ENCODE measurements at regions not wholly inside any gene's neighbourhood (a gene's known extent, or its start where the extent isn't known, plus 50 kb on each side); places are given as distances from the start of the nearest gene placed in this dataset.
"Not testable (repeated sequence)": the region's sequence is repeated elsewhere in the genome, so short reads cannot be mapped to it uniquely, and the experiment has no call there.

- no peak for DNase-seq
Measured at GRCh38 chr7:15049157-15049556, 146.6 kb upstream of the DGKB start.

DNA sequence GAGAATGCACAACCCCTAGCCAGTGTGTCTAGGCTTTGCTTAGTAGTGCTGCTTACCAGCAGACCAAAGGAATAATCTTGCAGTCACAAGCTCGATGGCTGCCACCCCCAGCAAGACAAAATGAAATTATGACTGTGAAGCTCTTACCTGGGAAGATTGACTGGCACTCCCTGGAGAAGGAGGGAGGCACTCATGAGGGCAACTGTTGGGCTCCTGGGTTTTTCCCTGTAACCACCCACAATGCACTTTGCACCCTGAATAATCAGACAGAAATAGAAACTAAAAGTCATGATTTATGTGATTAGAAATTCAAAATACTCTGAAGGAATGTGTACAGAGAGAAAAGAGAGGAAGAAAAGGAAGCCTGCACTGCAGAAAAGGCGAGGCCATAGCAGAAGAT lies 144.3 kb upstream of the DGKB start:
- DNase-seq: no peak

DNA sequence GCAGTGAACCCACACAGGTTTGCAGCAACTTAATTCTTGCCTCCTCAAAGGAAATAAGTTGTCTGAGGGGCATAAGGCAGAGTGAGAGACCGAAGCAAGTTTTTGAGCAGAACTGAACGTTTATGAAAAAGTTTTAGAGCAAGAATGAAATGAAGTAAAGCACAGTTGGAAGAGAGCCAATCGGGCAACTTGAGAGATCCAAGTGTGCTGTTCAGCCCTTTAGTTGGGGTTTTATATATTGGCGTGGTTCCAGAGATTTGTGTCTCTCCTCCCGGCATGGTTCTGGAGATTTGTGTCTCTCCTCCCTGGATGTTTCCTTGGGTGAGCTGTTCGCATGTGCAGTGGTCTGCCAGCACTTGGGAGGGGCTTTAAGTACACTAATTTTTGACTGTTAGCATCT lies 141.4 kb upstream of the DGKB start:
- DNase-seq: no peak

DNA sequence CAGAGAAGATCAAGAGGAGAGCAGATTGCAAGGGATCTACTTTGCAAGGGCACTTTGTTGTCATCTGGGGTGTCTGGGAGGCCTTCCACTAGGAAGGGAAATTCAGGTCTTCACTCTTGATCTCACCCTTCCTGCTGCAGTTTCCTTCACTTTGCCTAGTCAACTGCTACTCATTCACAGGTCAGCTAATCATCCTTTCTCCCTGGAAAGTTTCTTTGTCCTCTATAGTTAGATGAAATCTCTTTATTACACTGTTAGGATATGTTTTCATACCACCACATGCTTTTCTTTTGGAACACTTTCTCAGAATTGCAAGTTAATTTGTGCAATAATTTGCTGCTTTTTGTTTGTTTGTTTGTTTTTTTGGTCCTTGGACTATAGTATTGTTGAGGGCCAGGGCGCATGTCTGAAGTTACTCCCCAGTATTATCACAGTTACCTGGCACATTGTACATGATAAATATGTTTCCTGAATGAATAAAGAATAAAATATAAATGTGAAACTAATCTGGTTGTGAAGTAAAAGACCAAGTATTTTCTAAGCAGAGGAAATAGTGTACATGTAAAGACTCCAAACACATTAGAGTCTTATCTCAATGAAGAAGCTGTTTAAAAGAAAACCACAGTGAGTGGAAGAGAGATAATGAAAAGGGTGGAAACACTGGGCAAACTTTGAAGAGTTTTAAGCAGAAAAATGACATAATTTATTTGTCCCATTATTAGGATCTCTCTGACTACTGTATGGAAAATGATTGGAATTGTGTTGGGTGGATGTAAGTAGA lies 139.9 kb upstream of the DGKB start:
- no peak for DNase-seq

DNA sequence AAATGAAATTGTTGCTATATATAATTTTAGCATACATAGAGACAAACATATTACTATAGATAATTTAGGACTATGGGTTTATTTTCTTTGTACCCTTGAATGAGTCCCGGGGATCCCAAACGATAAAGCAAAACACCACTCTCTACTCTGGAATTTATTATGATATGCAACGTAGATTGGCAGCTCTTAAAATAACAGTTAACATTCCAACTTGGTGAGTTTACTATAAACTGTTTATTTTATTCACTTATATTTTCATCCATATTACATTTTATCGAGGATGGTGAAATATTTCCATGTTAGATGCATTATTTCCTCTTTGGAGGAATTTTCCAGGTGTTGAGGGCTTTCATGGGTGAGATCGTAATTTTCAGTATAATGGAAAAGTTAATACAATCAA lies 138.7 kb upstream of the DGKB start:
- DNase-seq: peak; percentile 73

GRCh38 chr7:15035814-15036213 lies 133.3 kb upstream of the DGKB start:
- DNase-seq: no peak

DNA sequence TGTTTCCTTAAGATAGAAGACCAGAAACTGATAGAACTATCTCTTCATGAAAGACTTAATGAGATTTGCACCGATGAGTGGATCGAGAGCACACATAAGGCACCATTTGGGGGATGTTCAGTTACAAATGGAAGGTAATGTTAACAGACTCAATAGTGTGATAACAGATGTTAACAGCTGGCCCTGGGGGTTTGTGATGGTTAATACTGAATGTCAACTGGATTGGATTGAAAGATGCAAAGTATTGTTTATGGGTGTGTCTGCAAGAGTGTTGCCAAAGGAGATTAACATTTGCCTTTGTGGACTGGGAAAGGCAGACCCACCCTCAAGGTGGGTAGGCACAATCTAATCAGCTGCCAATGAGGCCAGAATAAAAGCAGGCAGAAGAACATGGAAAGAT lies 130.5 kb upstream of the DGKB start:
- no peak for DNase-seq

- DNase-seq: no peak
Measured at GRCh38 chr7:15018981-15019380, 116.4 kb upstream of the DGKB start.

GRCh38 chr7:15016766-15017165 lies 114.2 kb upstream of the DGKB start:
- no peak for DNase-seq

DNA sequence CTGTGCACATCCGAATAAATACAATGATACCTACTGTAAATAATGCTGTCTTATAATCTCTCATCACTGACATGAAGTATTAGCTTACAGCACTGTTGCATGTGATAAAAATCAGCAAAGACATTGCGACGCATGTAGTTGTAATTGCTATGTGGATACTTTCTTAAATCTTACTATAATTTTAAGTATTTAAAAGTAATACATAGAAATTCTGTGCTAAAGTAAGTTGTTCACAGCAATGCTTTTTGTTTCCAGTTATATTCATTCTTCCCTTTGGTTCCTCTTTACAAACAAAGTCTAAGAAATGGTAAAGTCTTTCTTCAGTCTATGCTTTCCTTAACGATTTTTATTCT lies 113.7 kb upstream of the DGKB start:
- no peak for DNase-seq

GRCh38 chr7:15015545-15016314 lies 113.2 kb upstream of the DGKB start:
- DNase-seq: peak; percentile 67

- DNase-seq: no peak
Measured at GRCh38 chr7:15012135-15012534, 109.6 kb upstream of the DGKB start.

DNA sequence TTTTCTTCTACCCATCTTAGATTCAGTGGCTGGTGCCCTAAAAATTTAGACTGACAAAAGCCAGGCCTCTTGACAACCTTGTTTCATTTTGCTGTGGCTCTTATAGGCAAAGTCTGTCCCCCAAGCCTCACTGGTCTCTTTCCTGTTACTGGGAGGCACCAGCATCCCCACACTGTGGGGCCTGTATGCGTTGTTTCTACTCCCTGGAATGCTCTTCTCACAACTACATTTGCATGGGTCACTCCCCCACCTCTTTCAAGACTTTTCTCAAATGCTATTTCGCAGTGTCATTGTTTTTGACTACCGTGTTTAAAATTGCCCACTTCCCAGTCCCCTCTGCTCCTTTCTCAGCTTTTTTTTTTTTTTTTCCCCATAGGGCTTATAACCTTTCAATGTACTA lies 108.7 kb upstream of the DGKB start:
- no peak for DNase-seq

- DNase-seq: peak; percentile 12
Measured at GRCh38 chr7:15007507-15007906, 105.0 kb upstream of the DGKB start.

- DNase-seq: no peak
Measured at GRCh38 chr7:15005672-15006071, 103.1 kb upstream of the DGKB start.

- DNase-seq: no peak
Measured at GRCh38 chr7:15000157-15000556, 97.6 kb upstream of the DGKB start.

GRCh38 chr7:14999331-14999730 lies 96.8 kb upstream of the DGKB start:
- DNase-seq: no peak

GRCh38 chr7:14995774-14996173 lies 93.2 kb upstream of the DGKB start:
- DNase-seq: peak; percentile 67

- DNase-seq: peak; percentile 19
Measured at GRCh38 chr7:14988941-14989340, 86.4 kb upstream of the DGKB start.

- DNase-seq: peak; percentile 11
Measured at GRCh38 chr7:14978687-14979086, 76.1 kb upstream of the DGKB start.

GRCh38 chr7:14974688-14975087 lies 72.1 kb upstream of the DGKB start:
- no peak for DNase-seq

- DNase-seq: no peak
Measured at GRCh38 chr7:14973712-14974428, 71.3 kb upstream of the DGKB start.

- not testable (repeated sequence) for DNase-seq
Measured at GRCh38 chr7:14971678-14972077, 69.1 kb upstream of the DGKB start.

GRCh38 chr7:14967376-14967775 lies 64.8 kb upstream of the DGKB start:
- not testable (repeated sequence) for DNase-seq

Data from fibroblast of skin of back (primary cell).